HG03558 (cell line): ENCODE measurements at regions not wholly inside any gene's neighbourhood (a gene's known extent, or its start where the extent isn't known, plus 50 kb on each side); places are given as distances from the start of the nearest gene placed in this dataset.
"Not testable (repeated sequence)": the region's sequence is repeated elsewhere in the genome, so short reads cannot be mapped to it uniquely, and the experiment has no call there.

Source experiments
- ATAC-seq: cut with Tn5 transposase; IDR thresholded peaks from one replicate; pipeline ENCODE4 v1.9.1; 2021; ENCODE audit warnings: moderate number of reproducible peaks; ENCODE audit not compliant: unreplicated experiment; ENCODE audit errors: extremely low read depth

GRCh38 chr4:27117453-27117852, 256.8 kb downstream of the STIM2 start:
- no peak for ATAC-seq

DNA sequence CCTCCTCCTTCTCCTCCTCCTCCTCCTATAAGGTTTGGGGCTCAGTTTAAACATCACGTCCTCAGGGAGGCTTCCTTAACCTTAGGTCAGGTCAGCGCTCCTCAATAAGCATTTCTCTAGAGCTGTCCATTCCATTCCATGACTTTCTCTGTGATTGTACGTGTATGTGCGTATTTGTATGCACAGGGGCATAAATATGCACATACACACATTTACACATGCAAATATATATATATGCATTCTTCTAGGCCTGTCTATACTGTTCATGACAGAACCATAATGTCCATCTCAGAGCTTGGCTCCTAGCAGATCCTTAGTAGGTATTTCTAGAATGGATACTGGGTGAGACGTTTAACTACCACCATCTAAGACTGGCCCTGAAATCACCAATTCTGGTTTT, 258.6 kb downstream of the STIM2 start:
- no peak for ATAC-seq

GRCh38 chr4:27121830-27122229, 261.2 kb downstream of the STIM2 start:
- ATAC-seq, result no peak

GRCh38 chr4:27123123-27123768, 262.6 kb downstream of the STIM2 start:
- ATAC-seq, result no peak

DNA sequence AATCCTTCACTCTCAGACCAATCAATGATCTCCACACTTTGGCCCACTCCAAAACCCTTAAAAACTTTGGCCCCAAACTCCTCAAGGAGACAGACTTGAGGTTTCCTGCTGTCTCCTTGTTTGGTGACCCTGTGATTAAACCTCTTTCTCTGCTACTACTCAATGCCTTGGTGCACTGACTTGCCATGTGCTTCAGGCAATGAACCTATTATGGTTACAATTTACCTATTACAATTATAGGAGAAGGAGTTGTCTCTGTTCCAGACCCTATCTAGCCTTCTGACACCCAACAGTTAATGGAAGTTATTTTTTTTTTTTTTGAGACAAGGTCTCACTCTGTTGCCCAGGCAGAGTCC, 263.1 kb downstream of the STIM2 start:
- ATAC-seq, result no peak

GRCh38 chr4:27126895-27127294, 266.3 kb downstream of the STIM2 start:
- not testable (repeated sequence) for ATAC-seq

GRCh38 chr4:27128443-27128842, 267.8 kb downstream of the STIM2 start:
- no peak for ATAC-seq

GRCh38 chr4:27129871-27130366, 269.3 kb downstream of the STIM2 start:
- no peak for ATAC-seq

- ATAC-seq, result no peak
Observed at GRCh38 chr4:27132497-27132896, 271.9 kb downstream of the STIM2 start.

- ATAC-seq, result no peak
Observed at GRCh38 chr4:27140486-27140885, 279.8 kb downstream of the STIM2 start.

GRCh38 chr4:27141530-27141929, 280.9 kb downstream of the STIM2 start:
- no peak for ATAC-seq

- no peak for ATAC-seq
Observed at GRCh38 chr4:27142841-27143240, 282.2 kb downstream of the STIM2 start.

DNA sequence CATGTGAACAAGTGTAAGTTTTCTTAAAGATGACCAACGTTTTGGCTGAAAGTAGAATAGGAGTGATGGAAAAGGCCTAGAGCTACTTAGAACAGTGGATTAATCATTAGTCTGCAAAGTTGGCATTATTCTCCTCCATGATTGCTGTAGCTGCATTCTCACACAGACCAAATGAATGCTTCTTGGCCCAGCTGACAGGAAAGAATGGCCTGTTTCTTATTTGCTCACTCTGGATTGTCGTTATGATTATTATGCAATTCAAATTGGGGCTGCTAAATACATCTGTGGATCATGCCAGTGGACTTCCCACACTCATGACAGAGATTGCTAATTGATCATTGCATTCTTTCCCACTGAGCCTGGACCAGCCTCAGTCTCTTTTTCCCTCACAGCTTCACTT, 285.0 kb downstream of the STIM2 start:
- no peak for ATAC-seq

- no peak for ATAC-seq
Observed at GRCh38 chr4:27148211-27148895, 287.7 kb downstream of the STIM2 start.

- no peak for ATAC-seq
Observed at GRCh38 chr4:27149541-27150212, 289.0 kb downstream of the STIM2 start.

- no peak for ATAC-seq
Observed at GRCh38 chr4:27152703-27153102, 292.1 kb downstream of the STIM2 start.

DNA sequence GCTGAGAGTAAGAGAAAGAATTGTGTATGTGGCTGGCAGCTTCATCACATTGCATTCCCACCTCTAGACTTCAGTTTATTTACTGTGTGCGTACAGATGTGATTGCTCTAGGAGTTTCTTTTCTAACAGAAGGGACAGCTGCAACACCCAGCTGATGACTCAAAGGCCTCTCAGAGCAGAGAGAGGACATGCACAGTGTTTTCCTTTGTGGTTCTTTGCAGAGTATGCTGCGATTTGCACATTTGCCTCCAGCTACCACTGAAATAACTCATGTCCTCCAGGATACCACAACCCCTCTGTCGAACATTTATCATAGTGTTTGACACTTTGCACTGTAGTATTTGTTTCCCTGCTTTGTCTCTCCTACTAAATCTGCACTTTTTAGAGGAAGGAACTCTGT, 294.1 kb downstream of the STIM2 start:
- ATAC-seq, result no peak

DNA sequence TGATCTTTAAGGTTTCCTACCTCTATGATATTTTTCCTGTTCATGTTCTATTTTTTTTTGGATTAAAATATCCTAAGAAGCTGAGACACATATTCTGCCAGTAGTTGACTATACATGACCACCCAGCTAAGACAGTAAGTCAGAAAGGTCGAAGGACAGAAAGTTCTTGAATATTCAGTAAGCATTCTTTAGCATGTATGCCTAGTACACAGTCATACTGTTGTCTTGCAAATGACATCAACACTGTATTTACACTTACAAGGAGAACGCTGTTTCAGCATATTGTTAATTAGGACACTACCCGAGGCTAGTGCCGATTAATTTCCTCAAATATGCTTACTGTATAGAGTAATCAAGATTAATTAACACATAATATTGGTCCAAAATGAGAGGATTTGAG, 300.6 kb downstream of the STIM2 start:
- ATAC-seq, result no peak

DNA sequence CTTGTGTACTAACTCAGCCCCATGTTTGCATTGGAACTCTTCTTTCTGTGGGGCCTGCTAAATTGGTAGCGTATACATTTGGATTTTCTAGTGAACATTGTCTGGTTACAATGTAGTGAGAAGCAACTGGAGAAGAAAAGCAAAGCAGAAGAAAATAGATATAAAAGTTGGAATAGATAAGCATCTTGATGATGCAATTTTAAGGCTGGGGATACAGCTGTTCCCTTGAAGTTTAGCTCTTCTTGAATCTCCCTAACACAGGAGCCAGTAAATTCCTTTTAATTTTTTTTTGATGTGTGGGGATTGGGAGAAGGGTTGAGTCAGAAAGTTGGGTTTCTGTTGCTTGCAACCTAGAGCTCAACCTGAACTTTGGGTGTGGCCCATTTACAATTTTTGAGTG, 308.1 kb downstream of the STIM2 start:
- ATAC-seq, result no peak

DNA sequence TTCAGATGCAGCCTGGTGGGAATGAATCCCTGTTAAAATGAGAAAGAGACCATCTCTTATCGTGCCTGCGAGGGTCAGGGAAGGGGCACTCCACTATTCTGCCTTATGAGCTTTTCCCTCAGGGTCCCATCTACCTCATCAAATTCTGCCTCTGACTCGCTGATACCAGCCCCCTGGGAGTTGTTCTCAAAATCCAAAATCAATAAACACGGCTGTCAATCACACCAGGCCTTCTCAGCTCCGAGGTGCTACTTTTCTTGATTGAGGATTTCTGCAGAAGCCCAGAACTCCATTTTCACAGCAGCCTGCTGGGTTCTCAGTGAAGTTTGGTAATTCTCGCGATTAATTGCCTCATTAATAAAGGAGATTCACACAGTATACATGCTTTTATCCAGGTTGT, 312.6 kb downstream of the STIM2 start:
- ATAC-seq, result no peak

GRCh38 chr4:27176400-27176799, 315.8 kb downstream of the STIM2 start:
- no peak for ATAC-seq

DNA sequence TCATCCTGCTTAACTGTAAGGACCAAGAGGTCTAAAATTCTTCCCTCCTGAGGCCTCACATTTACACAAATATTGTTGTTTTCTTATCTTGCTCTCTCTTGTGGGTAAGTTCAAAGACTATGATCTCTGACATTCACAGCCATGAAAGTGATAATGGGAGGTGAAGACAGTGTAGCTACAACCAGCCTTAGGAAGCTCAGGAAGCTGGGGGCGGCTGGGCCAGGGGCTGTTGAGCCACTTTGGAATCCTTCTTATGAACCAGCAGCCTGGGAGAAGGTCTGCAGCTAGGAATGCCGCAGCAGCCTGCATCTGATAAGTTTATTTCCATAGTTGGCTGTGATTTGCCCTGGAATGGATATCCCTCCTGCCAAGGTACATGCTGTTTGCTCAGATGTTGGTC, 316.2 kb downstream of the STIM2 start:
- ATAC-seq, result no peak
